Keratinocyte (primary cell): ENCODE measurements at regions not wholly inside any gene's neighbourhood (a gene's known extent, or its start where the extent isn't known, plus 50 kb on each side); places are given as distances from the start of the nearest gene placed in this dataset.

ENCODE experiments used
- DNase-seq: peaks from one replicate; pipeline ENCODE4 v3.0.0-alpha.2; 2011; ENCODE audit warnings: low read depth, missing footprints, low spot score
- FAIRE-seq: peaks from 2 replicates; lab custom pipeline; 2011; peaks lifted over from hg19 to GRCh38; lab: Jason Lieb, UNC
- H2AFZ ChIP-seq: 2 replicates; pipeline ENCODE4 v1.6.0; 2012; ENCODE audit warnings: low read length, control low read depth, inconsistent platforms; ENCODE audit not compliant: control insufficient read depth
- H3K27ac ChIP-seq: 2 replicates; pipeline ENCODE4 v1.5.1; 2011; ENCODE audit warnings: low read length; ENCODE audit not compliant: control insufficient read depth, insufficient read depth
- H3K27me3 ChIP-seq: 3 replicates; pipeline ENCODE4 v1.6.0; 2011; ENCODE audit warnings: low read length; ENCODE audit not compliant: control insufficient read depth, insufficient read depth; ENCODE audit errors: extremely low read depth
- H3K36me3 ChIP-seq, 2 experiments: 2 replicates in 1 of 2; 3 replicates in 1 of 2; pipeline ENCODE4 v1.5.1; 2011; ENCODE audit warnings: low read length in 2 of 2, mild to moderate bottlenecking in 1 of 2; ENCODE audit not compliant: control insufficient read depth in 2 of 2, insufficient read depth in 2 of 2; ENCODE audit errors: extremely low read depth in 1 of 2
- H3K4me1 ChIP-seq: 3 replicates; pipeline ENCODE4 v1.5.1; 2011; ENCODE audit warnings: low read length; ENCODE audit not compliant: control insufficient read depth, insufficient read depth; ENCODE audit errors: extremely low read depth
- H3K4me2 ChIP-seq: 3 replicates; pipeline ENCODE4 v1.6.0; 2011; ENCODE audit warnings: low read depth, low read length; ENCODE audit not compliant: control insufficient read depth, insufficient read depth; ENCODE audit errors: extremely low read depth
- H3K4me3 ChIP-seq, 3 experiments: fragments of 200-600 bp in 1 of 3; sonication (generic) in 1 of 3; 2 replicates in 2 of 3; 3 replicates in 1 of 3; pipeline ENCODE4 v1.5.1; 2011 to 2016; ENCODE audit warnings: low read length in 3 of 3, mild to moderate bottlenecking in 3 of 3, control low read depth in 2 of 3, inconsistent platforms in 1 of 3, low read depth in 1 of 3, mixed read lengths in 1 of 3, mixed run types in 1 of 3, moderate library complexity in 1 of 3; ENCODE audit not compliant: control insufficient read depth in 2 of 3, insufficient read depth in 2 of 3; ENCODE audit errors: extremely low read depth in 1 of 3
- H3K79me2 ChIP-seq: 2 replicates; pipeline ENCODE4 v1.6.0; 2012; ENCODE audit warnings: low read length; ENCODE audit not compliant: control insufficient read depth, insufficient read depth
- H3K9ac ChIP-seq: 3 replicates; pipeline ENCODE4 v1.6.0; 2011; ENCODE audit warnings: low read length; ENCODE audit not compliant: control insufficient read depth, insufficient read depth; ENCODE audit errors: extremely low read depth
- H3K9me1 ChIP-seq: 3 replicates; pipeline ENCODE4 v1.6.0; 2011; ENCODE audit warnings: low read length; ENCODE audit not compliant: control insufficient read depth, insufficient read depth; ENCODE audit errors: extremely low read depth
- H3K9me3 ChIP-seq: 2 replicates; pipeline ENCODE4 v1.5.1; 2012; ENCODE audit warnings: low read depth, low read length; ENCODE audit not compliant: control insufficient read depth
- H4K20me1 ChIP-seq: 3 replicates; pipeline ENCODE4 v1.6.0; 2011; ENCODE audit warnings: low read length; ENCODE audit not compliant: control insufficient read depth, insufficient read depth; ENCODE audit errors: extremely low read depth
- CTCF ChIP-seq, 3 experiments: IDR thresholded peaks in 1 of 3; conservative IDR thresholded peaks in 1 of 3; optimal IDR thresholded peaks in 1 of 3; 2 replicates in 2 of 3; 3 replicates in 1 of 3; pipeline versions ENCODE3 to v1.5.1; 2011; ENCODE audit warnings: low read length in 3 of 3, mild to moderate bottlenecking in 3 of 3, moderate library complexity in 2 of 3, control low read depth in 1 of 3, inconsistent platforms in 1 of 3; ENCODE audit not compliant: insufficient read depth in 2 of 3; ENCODE audit errors: extremely low read depth in 1 of 3
- EZH2 ChIP-seq: IDR thresholded peaks from one replicate; pipeline ENCODE4 v1.6.1; 2012; ENCODE audit warnings: inconsistent platforms, mild to moderate bottlenecking, low read length, moderate library complexity
- dilution Hi-C: fragments of 300-500 bp; cut with MboI; formaldehyde crosslinking; loops from one replicate; pipeline ENCODE4 v1.7.0; 2020; ENCODE audit warnings: low sequenced_read_pairs; ENCODE audit not compliant: extremely low pct_ligation_motif_present

GRCh38 chr3:21801631-21802030, 50.6 kb upstream of the ZNF385D start:
- FAIRE-seq (no peak), DNase-seq (no peak)
- dilution Hi-C loops: no loop called here

GRCh38 chr3:21803604-21804003, 52.6 kb upstream of the ZNF385D start:
- TF ChIP-seq CTCF (optimal IDR thresholded peaks at IDR 0.05 in 1 of 3, IDR thresholded peaks at IDR 0.05 in 1 of 3, conservative IDR thresholded peaks at IDR 0.05 in 1 of 3; ENCODE audit: extremely low read depth in 1 of 3, insufficient read depth in 2 of 3, low read length in 3 of 3): no peak
- TF ChIP-seq EZH2: no peak
- no peak for FAIRE-seq
- Histone ChIP-seq H4K20me1 (no peaks in the 10 kb centered on the region), H3K9me1 (no peaks in the 10 kb centered on the region), H3K4me1 (no peaks in the 10 kb centered on the region), H3K79me2 (no peaks in the 10 kb centered on the region), H3K9me3 (no peaks in the 10 kb centered on the region), H3K4me2 (no peak overlapping the region), H3K27me3 (no peaks in the 10 kb centered on the region), H3K4me3 (no peak overlapping the region), H3K27ac (no peak overlapping the region), H2AFZ (no peak overlapping the region), H3K9ac (no peak overlapping the region), H3K36me3 (no peaks in the 10 kb centered on the region)
- DNase-seq: no peak
- dilution Hi-C loops: no loop called here

More at GRCh38 chr3:21801631-21802030, 50.6 kb upstream of the ZNF385D start:
- H3K4me3 ChIP-seq: no peak overlapping the region
- no peaks in the 10 kb centered on the region for H3K9me1 ChIP-seq
- no peak for TF ChIP-seq EZH2
- TF ChIP-seq CTCF (optimal IDR thresholded peaks at IDR 0.05 in 1 of 3, IDR thresholded peaks at IDR 0.05 in 1 of 3, conservative IDR thresholded peaks at IDR 0.05 in 1 of 3; ENCODE audit: extremely low read depth in 1 of 3, insufficient read depth in 2 of 3, low read length in 3 of 3): no peak
- no peaks in the 10 kb centered on the region for H3K79me2 ChIP-seq
- H3K4me1 ChIP-seq: no peaks in the 10 kb centered on the region
- no peak overlapping the region for H2AFZ ChIP-seq
- H3K9me3 ChIP-seq: no peaks in the 10 kb centered on the region
- no peak overlapping the region for H3K4me2 ChIP-seq
- no peaks in the 10 kb centered on the region for H3K36me3 ChIP-seq
- no peak overlapping the region for H3K9ac ChIP-seq
- no peak overlapping the region for H3K27ac ChIP-seq
- no peaks in the 10 kb centered on the region for H4K20me1 ChIP-seq
- no peaks in the 10 kb centered on the region for H3K27me3 ChIP-seq
